GM18520 (cell line): ENCODE measurements at regions not wholly inside any gene's neighbourhood (a gene's known extent, or its start where the extent isn't known, plus 50 kb on each side); places are given as distances from the start of the nearest gene placed in this dataset.

Experiments
- ATAC-seq: cut with Tn5 transposase; IDR thresholded peaks from one replicate; pipeline ENCODE4 v1.9.1; 2021; ENCODE audit not compliant: unreplicated experiment

- ATAC-seq = no peak
Measured at GRCh38 chr13:103388839-103389238, 322.6 kb upstream of the SLC10A2 start.

DNA sequence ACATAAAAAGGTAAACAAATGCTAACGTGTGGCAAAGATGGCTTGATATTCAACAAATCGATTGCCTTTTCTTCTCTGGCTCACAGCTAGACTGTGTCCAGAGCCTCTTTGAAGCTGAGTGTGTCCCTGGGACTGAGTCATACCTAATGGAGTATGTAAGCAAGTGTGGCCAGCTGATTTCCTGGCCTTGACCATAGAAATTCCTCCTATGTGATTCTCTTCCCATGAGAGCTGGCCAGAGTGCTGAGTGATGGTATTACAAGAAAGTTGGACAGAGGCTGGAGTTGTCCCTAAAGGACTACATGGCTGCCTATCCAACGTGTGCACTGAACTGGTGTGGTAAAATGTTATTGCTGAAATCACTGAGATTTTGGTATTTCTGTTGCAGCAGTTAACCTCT lies 320.1 kb upstream of the SLC10A2 start:
- ATAC-seq = no peak

DNA sequence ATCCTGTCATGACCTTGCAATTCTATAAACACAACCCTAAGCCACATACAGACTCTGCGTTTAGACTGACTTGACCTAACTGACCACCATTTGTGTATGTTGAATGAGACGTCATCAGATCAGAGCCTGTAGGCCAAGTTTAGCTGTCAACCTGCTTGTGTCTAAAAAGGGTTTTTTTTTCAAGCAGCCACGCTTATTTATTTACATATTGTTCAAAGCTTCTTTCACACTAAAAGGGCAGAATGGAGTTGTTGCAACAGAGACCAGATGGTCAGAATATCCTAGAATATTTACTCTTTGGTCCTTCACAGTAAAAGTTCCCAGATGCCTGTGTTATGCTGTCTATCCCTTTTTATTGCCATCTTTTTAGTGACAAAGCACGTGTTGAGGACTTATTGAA lies 307.7 kb upstream of the SLC10A2 start:
- no peak for ATAC-seq

- no peak for ATAC-seq
Measured at GRCh38 chr13:103371271-103371670, 305.1 kb upstream of the SLC10A2 start.

GRCh38 chr13:103370790-103371189 lies 304.6 kb upstream of the SLC10A2 start:
- no peak for ATAC-seq

GRCh38 chr13:103358255-103358932 lies 292.2 kb upstream of the SLC10A2 start:
- no peak for ATAC-seq

GRCh38 chr13:103356226-103356864 lies 290.1 kb upstream of the SLC10A2 start:
- no peak for ATAC-seq

DNA sequence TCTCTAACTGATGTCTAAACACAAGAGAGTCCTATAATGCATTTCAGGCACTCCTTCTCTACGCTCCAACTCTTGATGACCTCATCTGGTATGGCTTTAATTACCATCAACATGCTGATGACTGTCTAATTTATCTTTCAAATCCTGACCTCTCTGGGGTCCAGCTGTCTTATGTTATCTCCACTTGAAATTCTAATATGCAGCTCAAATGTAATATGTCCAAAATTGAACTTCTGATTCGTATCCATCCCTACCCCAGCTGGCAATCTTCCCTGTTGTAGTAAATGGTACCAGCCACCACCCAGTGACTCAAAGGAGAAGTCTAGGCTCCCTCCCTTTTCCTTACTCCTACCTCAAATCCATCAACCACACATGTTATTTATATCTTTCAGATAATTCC lies 288.0 kb upstream of the SLC10A2 start:
- ATAC-seq = no peak

GRCh38 chr13:103351035-103351828 lies 285.0 kb upstream of the SLC10A2 start:
- no peak for ATAC-seq

DNA sequence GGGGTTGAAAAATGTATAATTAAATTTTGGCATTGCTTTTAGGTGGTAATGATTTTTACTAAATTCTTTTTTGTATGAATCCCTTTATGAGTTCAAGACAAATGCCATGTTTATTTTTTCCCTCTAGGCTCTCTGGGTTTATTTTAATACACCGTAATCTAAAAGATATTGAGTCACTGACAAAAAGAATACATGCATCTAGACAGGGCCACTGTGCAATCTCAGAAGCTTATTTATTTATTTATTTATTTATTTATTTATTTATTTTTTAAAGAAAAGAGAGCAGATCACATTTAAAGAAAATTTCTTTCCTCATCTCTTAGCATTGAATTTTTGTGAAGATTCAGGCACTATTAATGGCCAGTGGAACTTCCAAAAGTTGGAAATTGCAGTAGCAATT lies 283.9 kb upstream of the SLC10A2 start:
- ATAC-seq = no peak

GRCh38 chr13:103349211-103349980 lies 283.2 kb upstream of the SLC10A2 start:
- no peak for ATAC-seq

- no peak for ATAC-seq
Measured at GRCh38 chr13:103335241-103335640, 269.0 kb upstream of the SLC10A2 start.

- ATAC-seq = no peak
Measured at GRCh38 chr13:103331924-103332323, 265.7 kb upstream of the SLC10A2 start.

GRCh38 chr13:103328899-103329298 lies 262.7 kb upstream of the SLC10A2 start:
- no peak for ATAC-seq

DNA sequence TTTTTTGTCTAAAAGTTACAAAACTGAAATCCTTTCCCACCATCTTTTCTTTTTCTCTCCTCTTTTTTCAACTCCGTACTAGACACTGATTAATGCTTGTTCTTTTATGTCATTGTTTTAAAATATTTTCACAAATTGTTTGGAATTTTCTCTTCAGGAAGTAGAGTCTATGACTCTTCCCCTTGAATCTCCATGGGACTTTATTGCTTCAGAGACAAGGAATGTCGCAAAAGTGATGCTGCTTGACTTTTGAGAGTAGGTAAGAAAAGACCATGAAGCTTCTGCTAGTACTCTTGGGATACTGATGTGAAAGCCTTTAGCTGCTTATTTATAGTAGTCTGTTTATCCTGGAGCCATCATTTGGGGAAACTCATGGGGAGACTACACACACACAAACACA lies 260.1 kb upstream of the SLC10A2 start:
- ATAC-seq = no peak

- no peak for ATAC-seq
Measured at GRCh38 chr13:103325672-103326071, 259.5 kb upstream of the SLC10A2 start.

DNA sequence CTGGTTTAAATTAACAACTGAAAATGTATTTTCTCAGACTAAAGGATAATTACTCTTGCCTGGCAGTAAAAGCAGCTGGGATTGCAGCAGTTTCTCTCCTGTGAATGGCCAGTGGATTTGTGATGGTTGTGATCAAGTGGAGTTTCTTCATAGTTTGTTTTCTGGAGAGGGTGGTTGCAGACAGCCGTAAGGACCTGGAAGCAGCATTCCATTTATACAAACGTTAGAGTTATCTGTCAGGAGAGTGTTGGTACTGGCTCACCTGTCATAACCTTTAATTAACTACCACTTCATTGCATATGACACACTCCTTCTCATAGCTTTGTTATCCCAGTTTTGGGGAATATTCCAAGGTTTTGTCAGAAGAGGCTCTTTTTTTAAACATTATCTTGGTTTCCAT lies 258.4 kb upstream of the SLC10A2 start:
- no peak for ATAC-seq

DNA sequence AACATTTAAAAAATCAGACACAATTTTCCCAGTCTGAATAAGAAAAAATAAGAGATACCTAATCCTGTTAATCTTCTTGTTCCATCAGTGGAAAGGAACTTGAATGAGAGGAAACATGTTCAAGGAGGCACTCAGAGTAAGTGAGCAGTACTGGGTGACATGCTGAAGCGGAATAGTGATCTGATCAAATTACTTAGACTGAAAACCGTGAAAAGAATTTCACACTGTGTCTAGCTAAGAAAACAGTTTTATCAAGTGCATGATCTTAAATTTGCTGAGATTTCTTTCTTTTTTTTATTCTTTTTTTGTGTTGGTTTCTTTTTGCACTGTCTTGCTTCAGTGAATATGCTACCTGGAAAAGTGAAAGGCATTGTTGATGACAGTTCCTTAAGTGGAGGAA lies 249.5 kb upstream of the SLC10A2 start:
- ATAC-seq = no peak

DNA sequence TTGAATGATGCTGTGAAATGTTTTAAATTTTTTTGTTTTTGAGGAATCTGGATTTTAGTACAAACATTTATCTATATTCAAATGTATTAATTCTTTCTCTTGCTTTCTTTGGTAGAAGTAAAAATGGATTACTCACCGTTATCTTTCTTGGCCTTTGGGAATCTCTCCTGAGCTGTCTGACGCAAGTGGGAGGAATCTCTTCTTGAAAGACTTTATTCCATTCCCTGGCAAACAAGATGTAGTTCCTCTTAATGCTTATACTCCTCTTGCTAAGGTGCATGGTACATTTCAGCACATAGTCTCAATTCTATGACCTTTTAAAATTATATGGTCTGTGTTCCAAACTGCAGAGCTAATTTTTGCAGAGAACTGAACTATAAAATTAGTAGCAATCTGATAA lies 246.2 kb upstream of the SLC10A2 start:
- ATAC-seq = no peak

GRCh38 chr13:103308667-103309066 lies 242.4 kb upstream of the SLC10A2 start:
- ATAC-seq = no peak

- no peak for ATAC-seq
Measured at GRCh38 chr13:103306163-103306562, 239.9 kb upstream of the SLC10A2 start.
